Right kidney (tissue), 1 donor: ENCODE measurements at regions not wholly inside any gene's neighbourhood (a gene's known extent, or its start where the extent isn't known, plus 50 kb on each side); places are given as distances from the start of the nearest gene placed in this dataset.

Experiments used
- DNase-seq: peaks from one replicate; pipeline ENCODE4 v3.0.0-alpha.2; 2016

DNA sequence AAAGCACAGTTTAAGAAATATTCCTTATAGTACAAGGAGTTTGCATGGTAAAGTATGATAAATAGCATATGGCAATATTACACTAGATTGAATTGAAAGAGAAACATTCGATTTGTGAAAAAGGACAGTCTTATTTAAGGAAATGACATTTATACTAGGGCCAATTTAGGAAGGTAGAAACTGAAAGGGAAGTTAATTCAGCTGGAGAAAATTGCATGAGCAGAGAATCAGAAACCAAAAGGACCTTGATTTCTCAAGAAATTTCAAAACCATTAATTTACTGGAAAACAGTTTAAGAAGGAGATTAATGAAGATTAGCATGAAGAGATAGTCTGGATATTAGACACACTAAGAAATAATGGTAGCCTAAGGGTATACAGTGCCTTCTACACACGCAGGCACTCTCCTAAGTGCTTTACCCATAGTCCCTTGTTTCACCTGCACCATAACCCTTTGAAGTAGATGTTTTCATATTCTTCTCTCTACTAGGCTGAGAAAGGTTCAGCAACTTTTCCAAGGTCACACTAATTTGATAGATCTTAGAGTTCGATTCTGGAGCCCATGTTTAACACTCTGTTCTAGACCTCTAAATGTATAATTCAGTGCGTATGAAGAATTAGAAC, 259.1 kb upstream of the SLIT2 start:
- no peak for DNase-seq

DNA sequence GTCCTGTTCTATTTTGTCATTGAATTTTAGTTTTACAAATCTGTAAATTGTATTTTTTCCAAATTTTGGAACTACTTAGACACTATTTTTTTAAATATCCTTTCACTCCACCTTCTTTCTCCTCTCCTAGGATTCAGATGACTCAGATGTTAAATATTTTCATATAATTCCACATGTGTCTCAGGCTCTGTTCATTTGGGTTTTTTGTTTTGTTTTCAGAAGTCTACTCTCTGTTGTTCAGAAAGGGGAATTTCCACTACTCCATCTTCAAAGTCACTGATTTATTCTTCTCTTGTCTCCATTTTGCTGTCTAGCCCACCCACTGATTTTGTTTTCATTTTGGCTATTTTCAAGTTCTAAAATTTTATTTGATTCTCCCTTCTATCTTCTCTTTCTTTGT, 264.0 kb upstream of the SLIT2 start:
- DNase-seq, result no peak

DNA sequence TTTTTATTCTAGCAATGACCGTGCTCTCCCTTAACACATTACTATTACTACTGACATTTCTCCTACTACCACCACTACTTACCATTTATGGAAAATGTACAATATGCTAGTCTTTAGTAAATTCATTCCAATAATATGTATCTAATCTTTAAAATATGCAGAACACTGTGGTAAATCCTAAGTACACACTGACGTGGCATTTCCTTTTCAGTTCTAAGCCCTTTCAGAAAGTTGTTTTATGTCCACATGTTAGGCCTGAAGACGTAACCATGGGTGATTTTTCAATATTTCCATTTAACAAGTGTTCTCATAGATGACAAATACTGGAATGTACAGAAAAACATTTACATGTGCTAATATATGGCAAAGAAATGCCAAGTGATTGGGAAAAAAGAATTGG, 268.6 kb upstream of the SLIT2 start:
- DNase-seq, result no peak

GRCh38 chr4:19982556-19982955, 269.1 kb upstream of the SLIT2 start:
- no peak for DNase-seq

DNA sequence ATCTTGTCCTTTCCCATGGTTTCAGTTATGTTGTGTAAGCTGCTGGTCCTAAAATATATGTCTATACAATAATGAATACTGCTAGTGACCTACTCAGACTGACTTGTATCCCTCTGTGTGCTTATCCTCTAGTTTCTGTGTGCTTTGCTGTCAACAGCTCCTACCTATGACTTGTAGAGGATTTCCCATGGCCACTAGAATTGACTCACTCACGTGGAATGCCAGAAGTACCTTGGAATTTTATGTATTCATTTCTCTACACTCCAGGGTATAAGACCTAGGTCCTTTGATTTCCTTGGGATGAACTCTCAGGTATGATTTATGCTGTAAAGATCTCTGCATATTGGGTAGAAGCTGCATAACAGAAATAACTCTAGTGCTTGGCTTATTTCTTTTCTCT, 279.9 kb upstream of the SLIT2 start:
- no peak for DNase-seq

DNA sequence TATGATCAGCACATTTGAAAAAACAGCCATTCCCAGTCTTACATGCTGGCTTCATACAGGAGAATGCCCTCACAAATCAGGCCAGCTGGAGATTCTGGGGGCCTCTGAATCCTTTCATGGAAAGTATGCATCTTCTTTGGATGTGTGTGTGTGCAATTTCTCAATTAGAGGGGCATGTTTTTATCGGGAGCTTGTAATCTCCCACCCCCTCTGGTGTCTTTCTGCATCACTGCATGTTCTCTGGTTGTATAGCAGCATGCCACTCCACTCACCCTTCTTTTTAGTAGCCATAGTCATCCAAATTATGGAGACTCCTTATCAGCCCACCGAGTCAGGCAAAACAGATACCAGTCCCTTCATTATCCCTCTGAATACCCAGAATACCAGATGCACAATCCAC, 282.2 kb upstream of the SLIT2 start:
- DNase-seq, result no peak

DNA sequence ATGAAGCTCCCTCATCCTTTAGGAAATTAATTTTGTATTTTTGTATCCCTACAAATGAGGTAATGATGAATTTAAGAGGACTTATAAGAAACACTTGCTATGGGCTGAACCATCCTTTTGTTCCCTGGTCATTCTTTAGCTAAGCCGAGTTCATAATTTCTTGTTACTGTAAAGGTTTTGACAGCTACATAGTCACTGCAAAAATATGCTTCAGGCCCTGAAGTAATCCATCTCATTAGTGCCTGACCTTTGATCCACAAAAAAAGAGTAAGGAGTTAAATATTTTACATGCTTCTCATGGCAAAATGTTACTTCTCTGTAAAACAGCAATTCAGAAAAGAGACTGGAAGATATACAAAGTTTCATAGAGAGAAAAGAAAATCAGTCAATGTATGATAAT, 290.6 kb upstream of the SLIT2 start:
- no peak for DNase-seq

DNA sequence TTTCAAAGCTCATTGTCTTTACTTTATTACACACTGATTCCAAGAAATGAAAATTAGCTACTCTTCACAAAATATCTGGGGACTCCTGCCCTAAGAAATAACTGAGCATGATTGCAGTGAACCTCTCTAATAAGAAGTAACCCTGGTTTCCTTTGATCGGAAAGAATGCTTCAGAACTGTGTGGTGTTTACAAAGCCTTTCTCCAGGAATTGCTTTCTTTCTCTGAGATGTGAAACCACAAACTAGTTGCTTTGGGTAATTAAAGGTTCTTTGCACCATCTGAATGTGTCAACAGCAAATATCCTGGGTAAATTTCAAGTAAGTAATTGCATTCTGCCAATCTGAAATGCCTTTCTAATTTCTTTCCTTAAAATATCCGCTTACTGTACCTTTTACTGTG, 292.9 kb upstream of the SLIT2 start:
- no peak for DNase-seq

GRCh38 chr4:19947349-19947748, 304.4 kb upstream of the SLIT2 start:
- DNase-seq, result no peak

DNA sequence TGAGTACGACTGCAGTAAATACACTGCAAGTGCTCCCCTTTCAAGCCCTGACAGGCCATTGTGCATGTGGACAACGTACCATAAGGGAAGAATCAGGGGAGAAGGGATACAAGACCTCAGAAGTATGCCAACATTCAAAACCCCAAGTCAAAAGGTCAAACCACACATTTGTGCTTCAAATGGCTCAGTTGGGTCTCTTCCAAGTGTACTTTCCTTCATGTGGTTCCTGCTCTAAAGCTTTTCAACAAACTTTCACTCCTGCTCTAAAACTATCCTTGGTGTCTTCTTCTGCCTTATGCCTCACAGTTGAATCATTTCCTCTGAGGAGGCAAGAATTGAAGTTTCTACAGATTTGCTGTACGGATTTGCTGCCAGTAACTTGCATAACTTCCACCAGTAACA, 305.7 kb upstream of the SLIT2 start:
- DNase-seq, result no peak

GRCh38 chr4:19945501-19945900, 306.2 kb upstream of the SLIT2 start:
- DNase-seq, result no peak

DNA sequence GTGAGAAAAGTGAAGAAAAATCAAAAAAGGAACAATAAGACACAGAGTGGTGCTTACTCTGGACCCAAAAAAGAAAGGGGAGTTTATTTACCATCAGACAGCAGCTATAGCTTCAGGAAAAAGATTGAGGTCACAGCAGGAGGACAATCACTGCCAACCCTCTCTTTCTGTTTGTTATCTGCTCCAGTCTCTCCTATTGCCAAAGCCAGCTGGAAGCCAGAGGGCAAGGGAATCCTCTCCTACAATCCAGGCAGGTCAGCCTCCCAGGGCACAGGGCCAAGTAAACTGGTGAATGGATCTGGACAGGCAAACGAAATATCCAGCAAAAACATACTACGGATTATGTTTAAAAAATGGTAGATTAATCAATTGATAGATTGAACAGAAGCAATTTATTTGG, 306.9 kb upstream of the SLIT2 start:
- DNase-seq, result no peak

DNA sequence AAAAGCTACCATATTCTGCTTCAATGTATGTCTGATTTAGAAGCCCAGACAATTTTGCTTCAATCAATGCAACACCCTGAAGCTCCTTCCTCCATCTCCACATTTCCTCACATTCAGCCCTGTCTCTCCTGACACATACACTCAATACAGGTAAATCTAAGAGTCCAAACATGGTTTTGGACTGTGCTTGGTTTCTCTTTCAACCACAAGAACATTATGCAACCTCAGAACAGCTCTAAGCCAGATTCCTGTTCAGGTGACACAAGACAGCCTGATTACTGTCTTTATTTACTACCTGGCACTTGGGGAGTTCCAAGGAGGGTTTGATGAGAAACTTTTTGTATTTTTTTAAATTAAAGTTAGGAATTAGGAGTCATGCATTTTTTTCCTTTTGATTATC, 307.5 kb upstream of the SLIT2 start:
- DNase-seq, result no peak

GRCh38 chr4:19941434-19941833, 310.3 kb upstream of the SLIT2 start:
- no peak for DNase-seq

DNA sequence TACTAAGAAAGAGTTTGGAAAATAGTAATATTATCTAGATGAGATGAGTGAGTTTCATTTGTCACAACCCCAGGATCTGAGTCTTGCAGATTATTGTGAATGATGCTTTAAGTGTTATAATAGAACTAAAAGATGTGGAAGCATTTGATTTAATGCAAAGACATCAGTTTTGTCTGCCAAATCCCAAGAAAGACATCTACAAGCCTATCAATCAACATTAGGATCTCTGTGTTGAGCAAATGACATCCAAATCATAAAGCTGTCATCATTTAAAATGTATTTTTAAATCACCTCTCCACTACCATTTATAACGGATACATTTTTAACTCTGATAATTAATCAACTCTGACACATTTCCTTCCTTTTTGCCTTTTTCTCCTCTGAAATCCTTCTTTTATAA, 310.8 kb upstream of the SLIT2 start:
- DNase-seq, result no peak

DNA sequence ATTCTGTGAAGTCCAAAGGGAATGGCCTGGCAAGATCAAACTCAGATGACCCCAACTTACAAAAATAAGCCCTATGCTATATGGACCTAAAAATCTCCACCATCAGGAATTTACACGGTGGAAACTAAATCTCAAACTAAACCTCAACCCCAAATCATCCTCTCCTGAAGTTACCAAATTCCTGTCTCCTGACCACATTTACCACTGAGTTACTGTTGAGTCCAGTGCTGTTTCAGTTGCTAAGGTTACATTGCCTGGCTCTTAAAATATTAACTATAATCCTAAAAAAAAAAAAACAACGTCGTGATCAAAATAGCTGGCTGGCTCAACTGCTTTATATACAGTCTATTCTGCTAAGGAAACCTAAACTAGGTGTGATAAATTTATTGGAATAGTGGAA, 315.2 kb upstream of the SLIT2 start:
- DNase-seq, result no peak

GRCh38 chr4:19930742-19931141, 321.0 kb upstream of the SLIT2 start:
- DNase-seq, result no peak

GRCh38 chr4:19927381-19927780, 324.3 kb upstream of the SLIT2 start:
- DNase-seq, result no peak

DNA sequence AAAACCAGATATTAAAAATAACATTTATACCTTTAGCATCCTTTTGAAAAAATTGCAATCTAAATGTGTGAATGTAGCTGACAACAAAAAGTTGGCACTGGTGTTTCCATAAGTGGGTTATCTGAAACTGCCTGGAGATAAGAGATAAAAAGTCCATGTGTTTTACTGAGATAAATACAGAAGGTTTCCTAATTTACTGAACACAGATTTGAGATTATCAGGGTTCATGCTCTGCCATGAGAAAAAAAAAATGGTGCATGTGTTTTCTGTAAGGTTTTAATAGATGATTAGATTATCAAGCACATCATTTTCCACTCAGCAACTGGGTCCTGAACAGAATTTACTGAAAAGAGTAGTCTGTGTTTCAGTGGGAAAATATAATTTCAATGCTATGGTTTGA, 326.2 kb upstream of the SLIT2 start:
- DNase-seq, result no peak

GRCh38 chr4:19924761-19925160, 326.9 kb upstream of the SLIT2 start:
- DNase-seq, result no peak

DNA sequence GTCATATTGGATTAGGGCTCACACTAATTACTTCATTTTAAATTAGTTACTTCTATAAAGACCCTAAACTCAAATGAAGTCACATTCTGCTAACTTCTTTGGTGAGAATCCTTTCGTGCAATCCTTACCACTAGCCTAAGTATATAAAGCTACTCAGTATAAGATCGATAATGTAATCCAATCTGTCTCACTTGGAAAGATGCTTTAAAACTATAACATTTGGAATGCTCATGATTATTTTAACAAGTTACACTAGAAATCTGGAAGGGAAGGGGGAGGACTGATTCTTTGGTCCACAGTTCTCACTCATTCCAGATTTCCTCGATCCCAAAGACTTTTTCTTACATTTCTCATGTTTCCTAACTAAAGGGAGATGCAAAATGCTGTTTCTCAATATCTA, 336.4 kb upstream of the SLIT2 start:
- DNase-seq, result no peak

GRCh38 chr4:19913650-19914049, 338.1 kb upstream of the SLIT2 start:
- no peak for DNase-seq

DNA sequence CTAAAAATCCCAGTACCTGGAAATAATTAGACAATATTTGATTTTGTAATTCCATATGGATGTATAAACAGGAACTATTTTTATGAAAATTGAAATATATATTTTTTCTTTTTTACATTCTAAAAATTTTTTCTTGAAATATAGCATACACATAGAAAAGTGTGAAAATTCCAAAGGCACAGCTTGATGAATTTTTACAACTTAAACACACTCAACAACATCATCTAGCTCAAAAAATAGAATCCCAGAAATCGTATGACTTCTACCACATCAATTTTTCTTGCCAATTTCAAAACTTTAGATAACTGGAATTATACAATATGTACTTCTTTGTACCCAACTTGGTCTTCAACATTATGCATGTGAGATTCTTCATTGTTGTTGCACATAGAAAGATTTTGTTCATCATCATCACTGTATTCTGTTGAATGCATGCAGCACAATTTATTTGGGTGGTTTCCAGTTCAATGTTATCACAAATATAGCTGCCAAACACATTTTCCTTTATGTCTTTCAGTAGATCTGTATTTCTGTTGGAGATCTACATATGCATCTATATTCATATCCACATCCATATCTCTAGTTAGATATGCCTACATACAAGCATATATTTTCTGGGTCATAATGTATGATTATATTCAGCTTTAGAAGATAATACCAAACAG, 340.7 kb upstream of the SLIT2 start:
- no peak for DNase-seq

GRCh38 chr4:19905024-19905423, 346.7 kb upstream of the SLIT2 start:
- no peak for DNase-seq

DNA sequence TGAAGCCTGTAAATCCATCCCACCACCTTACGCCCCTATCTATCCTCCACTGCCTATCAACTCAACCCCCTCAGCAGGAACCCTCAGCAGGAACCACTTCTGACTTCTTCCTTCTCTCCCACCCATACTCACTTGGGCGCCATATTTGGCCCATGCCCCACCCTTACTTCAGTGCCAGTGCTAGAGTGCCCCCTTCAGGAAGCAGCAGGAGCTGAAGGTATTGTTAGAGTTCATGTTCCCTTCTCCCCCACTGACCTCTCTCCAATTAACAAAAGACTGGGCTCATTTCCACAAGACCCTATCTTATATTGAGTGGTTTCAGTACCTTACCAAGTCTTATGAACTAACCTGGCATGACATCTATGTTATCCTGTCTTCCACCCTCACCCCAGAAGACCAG, 363.1 kb upstream of the SLIT2 start:
- DNase-seq, result no peak
